ENCODE measurements at regions not wholly inside any gene's neighbourhood (a gene's known extent, or its start where the extent isn't known, plus 50 kb on each side); places are given as distances from the start of the nearest gene placed in this dataset.

GRCh38 chr10:8159341-8160165, 105.1 kb downstream of the GATA3 start:
- TF ChIP-seq CTCF (IDR thresholded peaks at IDR 0.05) = no peak
- no peak for TF ChIP-seq POLR2A (IDR thresholded peaks at IDR 0.05)
